Sigmoid colon (tissue), 4 donors: ENCODE measurements at regions not wholly inside any gene's neighbourhood (a gene's known extent, or its start where the extent isn't known, plus 50 kb on each side); places are given as distances from the start of the nearest gene placed in this dataset.

ENCODE experiments used
- EP300 ChIP-seq, 4 donors: sonication (generic); formaldehyde crosslinking; IDR thresholded peaks; one replicate each; pipeline ENCODE4 v1.6.1; 2017; ENCODE audit warnings: antibody characterized with exemption in 4 of 4
- POLR2AphosphoS5 ChIP-seq, 4 donors: sonication (generic); formaldehyde crosslinking; IDR thresholded peaks; one replicate each; pipeline ENCODE4 v1.6.1; 2017; ENCODE audit warnings: antibody characterized with exemption in 4 of 4
- TF ChIP-seq, protein P1 (sequence below), 4 experiments: fragments of 450-650 bp in 3 of 4; fragments of 200-600 bp in 1 of 4; IDR thresholded peaks; one replicate each; pipeline ENCODE4 v1.5.1; 2016 to 2019; ENCODE audit warnings: antibody characterized with exemption in 4 of 4, mild to moderate bottlenecking in 3 of 4, moderate library complexity in 2 of 4

- TF ChIP-seq, protein P1, sequence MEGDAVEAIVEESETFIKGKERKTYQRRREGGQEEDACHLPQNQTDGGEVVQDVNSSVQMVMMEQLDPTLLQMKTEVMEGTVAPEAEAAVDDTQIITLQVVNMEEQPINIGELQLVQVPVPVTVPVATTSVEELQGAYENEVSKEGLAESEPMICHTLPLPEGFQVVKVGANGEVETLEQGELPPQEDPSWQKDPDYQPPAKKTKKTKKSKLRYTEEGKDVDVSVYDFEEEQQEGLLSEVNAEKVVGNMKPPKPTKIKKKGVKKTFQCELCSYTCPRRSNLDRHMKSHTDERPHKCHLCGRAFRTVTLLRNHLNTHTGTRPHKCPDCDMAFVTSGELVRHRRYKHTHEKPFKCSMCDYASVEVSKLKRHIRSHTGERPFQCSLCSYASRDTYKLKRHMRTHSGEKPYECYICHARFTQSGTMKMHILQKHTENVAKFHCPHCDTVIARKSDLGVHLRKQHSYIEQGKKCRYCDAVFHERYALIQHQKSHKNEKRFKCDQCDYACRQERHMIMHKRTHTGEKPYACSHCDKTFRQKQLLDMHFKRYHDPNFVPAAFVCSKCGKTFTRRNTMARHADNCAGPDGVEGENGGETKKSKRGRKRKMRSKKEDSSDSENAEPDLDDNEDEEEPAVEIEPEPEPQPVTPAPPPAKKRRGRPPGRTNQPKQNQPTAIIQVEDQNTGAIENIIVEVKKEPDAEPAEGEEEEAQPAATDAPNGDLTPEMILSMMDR (IDR thresholded peaks at IDR 0.05) = no peak
- TF ChIP-seq EP300 (IDR thresholded peaks at IDR 0.05) (no peak), POLR2AphosphoS5 (IDR thresholded peaks at IDR 0.05) (no peak)
These were observed 118.8 kb upstream of the STK17B start for GRCh38 chr2:196290136-196290535.
